ENCODE measurements at regions not wholly inside any gene's neighbourhood (a gene's known extent, or its start where the extent isn't known, plus 50 kb on each side); places are given as distances from the start of the nearest gene placed in this dataset.
"Not testable (repeated sequence)": the region's sequence is repeated elsewhere in the genome, so short reads cannot be mapped to it uniquely, and the experiment has no call there.

DNA sequence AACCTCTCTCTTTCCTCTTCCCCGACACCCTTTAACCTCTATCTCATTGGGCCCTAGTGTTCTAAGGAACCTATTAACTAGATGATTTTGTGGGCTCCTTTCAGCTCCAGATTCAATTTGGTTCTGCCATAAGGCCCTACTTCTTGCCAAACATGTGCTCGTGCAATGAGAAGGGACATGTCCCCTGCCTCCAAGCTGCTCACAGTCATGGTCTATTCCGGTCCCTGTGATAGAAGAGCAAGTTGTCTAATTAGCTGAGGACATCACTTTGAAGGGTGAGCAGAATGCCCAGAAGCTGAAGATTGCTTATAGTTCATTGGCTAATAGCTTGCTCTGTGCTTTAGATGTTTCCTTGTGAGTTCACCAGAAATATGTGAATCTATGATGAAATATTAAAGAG, 76.2 kb downstream of the ZNF648 start:
- Mint-ChIP-seq H3K27ac (no peak overlapping the region), H3K36me3 (ENCODE audit: low read depth) (no peaks in the 10 kb centered on the region), H3K4me3 (no peak overlapping the region), H3K4me1 (ENCODE audit: low read depth) (no peaks in the 10 kb centered on the region), H3K9me3 (no peaks in the 10 kb centered on the region), H3K27me3 (ENCODE audit: low read depth) (no peaks in the 10 kb centered on the region)
- intact Hi-C loops (cut with micrococcal nuclease): no loop called here
- CTCF ChIA-PET: interaction anchor here (0.5 kb wide), 1 partner anchor 14 kb away, joined by 4 read pairs; no protein-coding TSS in a partner anchor
- DNase-seq: no peak

DNA sequence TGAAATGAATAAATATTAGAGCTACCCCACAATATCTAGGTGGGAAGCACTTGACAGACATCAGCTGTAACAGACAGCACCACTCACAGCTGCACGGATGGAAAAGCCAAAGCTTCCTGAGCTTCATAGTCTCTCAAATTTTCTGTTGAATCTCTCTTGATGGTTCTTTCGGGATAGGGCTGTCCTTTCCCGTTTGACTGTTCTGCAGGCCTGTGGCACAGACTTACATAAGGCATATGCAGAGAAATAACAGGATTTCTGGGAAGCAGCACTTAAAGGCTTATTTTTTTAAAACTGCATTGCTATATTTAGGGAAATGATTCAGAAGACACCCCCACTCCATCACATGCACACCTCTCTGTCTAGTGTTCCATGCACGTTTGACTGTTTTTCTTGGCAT, 77.5 kb downstream of the ZNF648 start:
- Mint-ChIP-seq H3K27me3 (ENCODE audit: low read depth) (peaks cover 3% of the 10 kb centered on the region), H3K4me1 (ENCODE audit: low read depth) (no peaks in the 10 kb centered on the region), H3K9me3 (no peaks in the 10 kb centered on the region), H3K4me3 (no peak overlapping the region), H3K27ac (no peak overlapping the region), H3K36me3 (ENCODE audit: low read depth) (no peaks in the 10 kb centered on the region)
- DNase-seq: no peak
- CTCF ChIA-PET: no interaction called here
- intact Hi-C loops (cut with micrococcal nuclease): no loop called here

DNA sequence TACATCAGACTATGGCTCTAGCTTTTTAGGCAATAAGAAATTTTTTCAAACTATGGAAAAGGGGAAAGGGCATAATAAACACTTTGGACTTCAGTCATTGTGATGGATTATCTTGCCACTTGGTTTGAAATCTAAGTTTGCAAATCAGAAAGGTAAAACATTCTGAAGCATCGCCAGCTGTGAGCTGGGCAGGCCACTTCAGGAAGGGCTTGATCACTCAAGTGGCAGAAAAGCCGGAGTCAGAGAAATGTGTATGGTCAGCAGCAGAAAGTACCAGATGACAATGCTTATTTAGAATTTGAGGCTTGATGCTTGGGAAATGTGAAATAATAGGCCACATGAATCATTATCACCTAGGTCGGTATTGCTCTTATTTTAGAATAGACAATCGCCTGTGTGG, 79.7 kb downstream of the ZNF648 start:
- intact Hi-C loops (cut with micrococcal nuclease): no loop called here
- H3K4me3 Mint-ChIP-seq: no peak overlapping the region
- H3K4me1 Mint-ChIP-seq (ENCODE audit: low read depth): no peaks in the 10 kb centered on the region
- peaks cover 9% of the 10 kb centered on the region for H3K27me3 Mint-ChIP-seq (ENCODE audit: low read depth)
- H3K36me3 Mint-ChIP-seq (ENCODE audit: low read depth): no peaks in the 10 kb centered on the region
- H3K27ac Mint-ChIP-seq: no peak overlapping the region
- CTCF ChIA-PET: no interaction called here
- peaks cover 14% of the 10 kb centered on the region for H3K9me3 Mint-ChIP-seq
- DNase-seq: no peak

DNA sequence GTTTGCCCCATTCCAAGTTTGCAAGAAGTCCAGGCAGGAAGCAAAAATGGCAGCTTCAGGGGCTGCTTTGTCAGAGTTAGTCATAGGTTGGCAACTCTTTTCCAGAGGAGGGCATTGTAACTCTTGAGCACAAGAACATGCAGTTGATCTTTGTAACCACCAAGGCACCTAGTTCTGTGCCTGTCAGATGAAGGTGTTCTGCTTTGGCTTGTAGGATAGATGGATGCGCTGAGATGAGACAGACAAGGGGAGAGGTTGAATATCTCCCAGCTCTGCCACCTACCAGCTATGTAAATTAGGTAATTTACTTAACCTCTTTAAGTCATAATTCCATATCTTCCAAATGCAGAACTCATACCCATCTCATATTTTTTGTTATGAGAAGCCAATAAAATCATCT, 89.3 kb downstream of the ZNF648 start:
- H3K9me3 Mint-ChIP-seq: peaks cover 13% of the 10 kb centered on the region
- no peaks in the 10 kb centered on the region for H3K4me1 Mint-ChIP-seq (ENCODE audit: low read depth)
- no peaks in the 10 kb centered on the region for H3K36me3 Mint-ChIP-seq (ENCODE audit: low read depth)
- intact Hi-C loops (cut with micrococcal nuclease): no loop called here
- CTCF ChIA-PET: no interaction called here
- H3K27me3 Mint-ChIP-seq (ENCODE audit: low read depth): peaks cover 23% of the 10 kb centered on the region
- no peak overlapping the region for H3K27ac Mint-ChIP-seq
- no peak overlapping the region for H3K4me3 Mint-ChIP-seq
- DNase-seq: no peak

DNA sequence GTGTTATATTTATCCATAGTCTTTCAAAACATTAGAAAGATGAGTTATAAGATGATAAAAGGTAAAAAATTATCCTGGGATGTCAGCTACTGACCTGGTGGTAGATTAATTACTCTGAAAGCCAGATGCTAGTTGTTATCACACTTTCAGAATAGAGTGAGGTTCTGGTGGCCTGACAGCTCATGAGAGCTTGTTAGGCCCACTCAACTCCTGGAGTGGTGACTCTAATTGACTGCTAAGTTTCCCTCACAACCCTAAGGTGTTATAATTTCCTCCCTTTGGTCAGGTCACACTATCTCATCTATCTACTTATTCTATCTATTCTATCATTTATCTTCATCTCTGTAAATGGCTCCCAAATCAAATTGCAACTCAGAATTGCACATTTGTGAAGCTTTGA, 90.1 kb downstream of the ZNF648 start:
- Mint-ChIP-seq H3K27me3 (ENCODE audit: low read depth) (peaks cover 21% of the 10 kb centered on the region), H3K9me3 (peaks cover 8% of the 10 kb centered on the region), H3K4me3 (no peak overlapping the region), H3K36me3 (ENCODE audit: low read depth) (no peaks in the 10 kb centered on the region), H3K27ac (no peak overlapping the region), H3K4me1 (ENCODE audit: low read depth) (no peaks in the 10 kb centered on the region)
- CTCF ChIA-PET: no interaction called here
- intact Hi-C loops (cut with micrococcal nuclease): no loop called here
- no peak for DNase-seq

DNA sequence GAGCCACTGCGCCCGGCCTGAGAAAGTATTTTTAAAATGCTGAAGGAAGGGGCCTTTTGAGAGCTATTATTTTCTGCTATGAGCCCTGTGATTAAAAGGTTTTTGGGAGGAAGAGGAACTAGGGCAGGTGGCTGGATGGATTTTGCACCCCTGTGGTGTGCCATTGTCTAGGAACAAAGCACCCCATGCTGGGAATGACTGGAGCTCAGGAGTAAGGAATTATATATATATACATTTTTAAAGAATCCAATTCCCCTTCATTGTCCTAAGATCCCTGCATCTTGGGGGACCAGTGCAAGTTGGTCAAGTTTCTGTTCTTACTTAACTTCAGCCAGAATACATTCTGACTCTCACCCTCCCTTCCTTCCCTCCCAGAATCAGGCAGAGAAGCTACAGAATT, 91.6 kb downstream of the ZNF648 start:
- peaks cover 15% of the 10 kb centered on the region for H3K27me3 Mint-ChIP-seq (ENCODE audit: low read depth)
- intact Hi-C loops (cut with micrococcal nuclease): no loop called here
- DNase-seq: no peak
- no peak overlapping the region for H3K27ac Mint-ChIP-seq
- CTCF ChIA-PET: no interaction called here
- no peak overlapping the region for H3K4me3 Mint-ChIP-seq
- H3K4me1 Mint-ChIP-seq (ENCODE audit: low read depth): no peaks in the 10 kb centered on the region
- H3K36me3 Mint-ChIP-seq (ENCODE audit: low read depth): no peaks in the 10 kb centered on the region
- no peaks in the 10 kb centered on the region for H3K9me3 Mint-ChIP-seq

DNA sequence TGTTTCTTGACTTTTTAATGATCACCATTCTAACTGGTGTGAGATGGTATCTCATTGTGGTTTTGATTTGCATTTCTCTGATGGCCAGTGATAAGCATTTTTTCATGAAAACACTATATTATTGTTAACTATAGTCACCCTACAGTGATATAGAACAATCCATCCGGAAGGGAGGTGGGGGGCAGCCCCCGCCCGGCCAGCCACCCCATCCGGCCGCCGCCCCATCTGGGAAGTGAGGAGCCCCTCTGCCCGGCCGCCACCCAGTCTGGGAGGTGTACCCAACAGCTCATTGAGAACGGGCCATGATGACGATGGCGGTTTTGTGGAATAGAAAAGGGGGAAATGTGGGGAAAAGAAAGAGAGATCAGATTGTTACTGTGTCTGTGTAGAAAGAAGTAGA, 106.8 kb downstream of the ZNF648 start:
- intact Hi-C loops (cut with micrococcal nuclease); H3K27ac Mint-ChIP-seq; H3K4me1 Mint-ChIP-seq (ENCODE audit: low read depth); H3K36me3 Mint-ChIP-seq (ENCODE audit: low read depth); DNase-seq; H3K27me3 Mint-ChIP-seq (ENCODE audit: low read depth); H3K4me3 Mint-ChIP-seq; CTCF ChIA-PET: not testable (repeated sequence)
- H3K9me3 Mint-ChIP-seq: peaks cover 31% of the 10 kb centered on the region

DNA sequence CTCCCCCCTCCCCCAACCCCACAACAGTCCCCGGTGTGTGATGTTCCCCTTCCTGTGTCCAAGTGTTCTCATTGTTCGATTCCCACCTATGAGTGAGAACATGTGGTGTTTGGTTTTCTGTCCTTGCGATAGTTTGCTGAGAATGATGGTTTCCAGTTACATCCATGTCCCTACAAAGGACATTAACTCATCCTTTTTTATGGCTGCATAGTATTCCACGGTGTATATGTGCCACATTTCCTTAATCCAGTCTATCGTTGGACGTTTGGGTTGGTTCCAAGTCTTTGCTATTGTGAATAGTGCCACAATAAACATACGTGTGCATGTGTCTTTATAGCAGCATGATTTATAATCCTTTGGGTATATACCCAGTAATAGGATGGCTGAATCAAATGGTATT, 107.3 kb downstream of the ZNF648 start:
- intact Hi-C loops (cut with micrococcal nuclease); H3K27me3 Mint-ChIP-seq (ENCODE audit: low read depth); H3K4me3 Mint-ChIP-seq; H3K36me3 Mint-ChIP-seq (ENCODE audit: low read depth); H3K27ac Mint-ChIP-seq; DNase-seq; H3K4me1 Mint-ChIP-seq (ENCODE audit: low read depth); CTCF ChIA-PET: not testable (repeated sequence)
- H3K9me3 Mint-ChIP-seq: peaks cover 26% of the 10 kb centered on the region

DNA sequence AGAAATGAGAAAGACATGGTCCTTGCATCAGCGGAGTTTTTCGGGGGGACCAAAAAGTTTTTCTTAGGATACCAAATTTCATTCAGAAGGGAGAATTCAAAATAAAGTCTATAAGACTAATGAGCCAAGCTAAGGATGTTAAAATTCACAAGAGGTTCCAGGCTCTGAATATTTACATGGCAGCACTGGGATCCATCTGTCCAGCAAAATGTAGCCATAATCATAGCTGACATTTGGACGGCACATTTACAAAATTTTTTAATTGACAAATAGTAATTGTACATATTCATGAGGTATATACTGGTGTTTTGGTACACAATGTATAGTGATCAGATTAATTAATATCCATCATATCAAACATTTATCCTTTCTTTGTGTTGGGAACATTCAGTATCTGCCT, 107.9 kb downstream of the ZNF648 start:
- no peak for DNase-seq
- H3K4me1 Mint-ChIP-seq (ENCODE audit: low read depth): peaks cover 7% of the 10 kb centered on the region
- H3K4me3 Mint-ChIP-seq: no peak overlapping the region
- no peaks in the 10 kb centered on the region for H3K36me3 Mint-ChIP-seq (ENCODE audit: low read depth)
- intact Hi-C loops (cut with micrococcal nuclease): no loop called here
- no peak overlapping the region for H3K27ac Mint-ChIP-seq
- peaks cover 5% of the 10 kb centered on the region for H3K27me3 Mint-ChIP-seq (ENCODE audit: low read depth)
- CTCF ChIA-PET: no interaction called here
- peaks cover 20% of the 10 kb centered on the region for H3K9me3 Mint-ChIP-seq

DNA sequence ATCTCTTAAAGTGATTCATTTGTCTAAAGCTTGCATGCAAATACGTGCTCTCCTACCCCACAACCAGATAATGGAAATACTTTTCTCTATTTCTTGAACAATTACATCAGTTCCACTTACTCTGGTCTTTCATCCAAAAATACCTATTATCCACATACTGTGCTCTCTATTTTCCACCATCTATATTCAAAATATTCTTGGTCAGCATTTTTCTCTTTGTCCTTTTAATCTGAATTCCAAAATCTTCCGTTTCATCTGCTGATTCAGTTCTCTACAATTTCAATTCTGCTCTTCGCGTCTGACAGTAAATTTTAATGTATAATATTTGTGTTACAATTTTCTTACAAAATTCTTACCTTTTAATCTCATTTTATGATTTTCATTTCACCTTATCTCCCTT, 110.3 kb downstream of the ZNF648 start:
- CTCF ChIA-PET: interaction anchor here (1.1 kb wide), 1 partner anchor 13 kb away, joined by 3 read pairs; no protein-coding TSS in a partner anchor
- Mint-ChIP-seq H3K9me3 (peaks cover 18% of the 10 kb centered on the region), H3K4me1 (ENCODE audit: low read depth) (peaks cover 7% of the 10 kb centered on the region), H3K27me3 (ENCODE audit: low read depth) (peaks cover 5% of the 10 kb centered on the region), H3K4me3 (no peak overlapping the region), H3K36me3 (ENCODE audit: low read depth) (no peaks in the 10 kb centered on the region), H3K27ac (no peak overlapping the region)
- no peak for DNase-seq
- intact Hi-C loops (cut with micrococcal nuclease): no loop called here

DNA sequence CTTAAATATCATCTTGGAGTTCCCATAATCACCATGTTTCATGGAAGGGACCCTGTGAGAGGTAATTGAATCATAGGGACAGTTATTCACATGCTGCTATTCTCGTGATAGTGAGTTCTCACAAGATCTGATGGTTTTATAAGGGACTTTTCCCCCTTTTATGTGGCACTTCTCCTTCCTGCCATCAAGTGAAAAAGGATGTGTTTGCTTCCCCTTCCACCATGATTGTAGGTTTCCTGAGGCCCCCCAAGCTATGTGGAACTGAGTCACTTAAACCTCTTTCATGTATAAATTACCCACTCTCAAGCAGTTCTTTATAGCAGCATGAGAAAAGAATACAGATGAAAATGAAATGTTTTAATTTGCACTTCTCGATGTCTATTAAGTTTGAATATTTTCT, 112.0 kb downstream of the ZNF648 start:
- H3K4me3 Mint-ChIP-seq: no peak overlapping the region
- no peak for DNase-seq
- peaks cover 9% of the 10 kb centered on the region for H3K9me3 Mint-ChIP-seq
- H3K27me3 Mint-ChIP-seq (ENCODE audit: low read depth): peaks cover 11% of the 10 kb centered on the region
- no peak overlapping the region for H3K27ac Mint-ChIP-seq
- H3K4me1 Mint-ChIP-seq (ENCODE audit: low read depth): peaks cover 7% of the 10 kb centered on the region
- CTCF ChIA-PET: no interaction called here
- intact Hi-C loops (cut with micrococcal nuclease): no loop called here
- H3K36me3 Mint-ChIP-seq (ENCODE audit: low read depth): no peaks in the 10 kb centered on the region

DNA sequence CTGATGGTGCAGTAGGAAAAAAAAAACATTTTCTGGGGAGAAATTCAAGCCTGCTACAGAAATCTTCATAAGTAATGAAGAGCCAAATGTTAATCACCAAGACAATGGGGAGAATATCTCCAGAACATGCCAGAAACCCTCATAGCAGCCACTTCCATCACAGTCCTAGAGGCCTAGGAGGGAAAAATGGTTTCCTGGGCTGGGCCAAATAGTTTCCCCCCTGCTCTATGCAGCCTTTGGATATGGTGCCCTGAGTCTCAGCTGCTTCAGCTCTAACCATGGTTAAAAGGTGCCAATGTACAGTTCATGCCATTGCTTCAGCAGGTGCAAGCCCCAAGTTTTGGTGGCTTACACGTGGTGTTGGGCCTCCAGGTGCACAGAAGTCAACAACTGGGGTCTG, 113.1 kb downstream of the ZNF648 start:
- intact Hi-C loops (cut with micrococcal nuclease): no loop called here
- Mint-ChIP-seq H3K9me3 (peaks cover 8% of the 10 kb centered on the region), H3K4me1 (ENCODE audit: low read depth) (peaks cover 7% of the 10 kb centered on the region), H3K27me3 (ENCODE audit: low read depth) (peaks cover 18% of the 10 kb centered on the region), H3K27ac (no peak overlapping the region), H3K4me3 (no peak overlapping the region), H3K36me3 (ENCODE audit: low read depth) (no peaks in the 10 kb centered on the region)
- DNase-seq: no peak
- CTCF ChIA-PET: no interaction called here

DNA sequence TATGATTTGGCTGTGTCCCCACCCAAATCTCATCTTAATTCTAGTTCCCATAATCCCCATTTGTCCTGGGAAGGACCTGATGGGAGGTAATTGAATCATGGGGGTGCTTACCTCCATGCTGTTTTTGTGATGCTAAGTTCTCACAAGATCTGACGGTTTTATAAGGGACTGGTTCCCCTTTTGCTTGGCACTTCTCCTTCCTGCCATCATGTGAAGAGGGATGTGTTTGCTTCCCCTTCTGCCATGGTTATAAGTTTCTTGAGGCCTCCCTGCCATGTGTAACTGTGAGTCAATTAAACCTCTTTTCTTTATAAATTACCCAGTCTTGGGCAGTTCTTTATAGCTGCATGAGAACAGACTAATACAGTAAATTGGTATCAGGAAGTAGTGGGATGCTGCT, 114.1 kb downstream of the ZNF648 start:
- Mint-ChIP-seq H3K4me3 (no peak overlapping the region), H3K9me3 (peaks cover 8% of the 10 kb centered on the region), H3K27ac (no peak overlapping the region), H3K4me1 (ENCODE audit: low read depth) (peaks cover 7% of the 10 kb centered on the region), H3K27me3 (ENCODE audit: low read depth) (peaks cover 25% of the 10 kb centered on the region), H3K36me3 (ENCODE audit: low read depth) (no peaks in the 10 kb centered on the region)
- DNase-seq: no peak
- CTCF ChIA-PET: no interaction called here
- intact Hi-C loops (cut with micrococcal nuclease): no loop called here

Data from activated naive CD4-positive, alpha-beta T cell treated with anti-CD3 and anti-CD28 coated beads for 36 hours (primary cell).